DOHH2 (cell line): ENCODE measurements at regions not wholly inside any gene's neighbourhood (a gene's known extent, or its start where the extent isn't known, plus 50 kb on each side); places are given as distances from the start of the nearest gene placed in this dataset.

Experiments used
- H3F3A ChIP-seq: fragments of 200-600 bp; sonication (generic), shearing (Covaris generic); 2 replicates; pipeline ENCODE4 v1.6.0; 2016; ENCODE audit warnings: antibody characterized with exemption, mild to moderate bottlenecking; ENCODE audit not compliant: control insufficient read depth, insufficient read depth
- H3K27ac ChIP-seq: fragments of 200-600 bp; sonication (generic); 2 replicates; pipeline ENCODE4 v1.5.1; 2014; ENCODE audit warnings: low read depth, mild to moderate bottlenecking, low read length, moderate library complexity
- H3K27me3 ChIP-seq: fragments of 200-600 bp; sonication (generic); 2 replicates; pipeline ENCODE4 v1.6.1; 2014; ENCODE audit warnings: mild to moderate bottlenecking, low read length, mixed read lengths; ENCODE audit not compliant: control insufficient read depth
- H3K36me3 ChIP-seq: fragments of 200-600 bp; sonication (generic); 2 replicates; pipeline ENCODE4 v1.6.1; 2014; ENCODE audit warnings: mild to moderate bottlenecking, low read length, moderate library complexity, mixed read lengths; ENCODE audit not compliant: control insufficient read depth
- H3K4me1 ChIP-seq: fragments of 200-600 bp; sonication (generic); 2 replicates; pipeline ENCODE4 v1.6.1; 2014; ENCODE audit warnings: mild to moderate bottlenecking, low read length, mixed read lengths; ENCODE audit not compliant: control insufficient read depth
- H3K4me2 ChIP-seq: fragments of 200-600 bp; sonication (generic); 2 replicates; pipeline ENCODE4 v1.6.0; 2014; ENCODE audit warnings: mild to moderate bottlenecking, low read length, moderate library complexity
- H3K4me3 ChIP-seq: fragments of 200-600 bp; sonication (generic); 2 replicates; pipeline ENCODE4 v1.5.1; 2014; ENCODE audit warnings: mild to moderate bottlenecking, low read length, mixed read lengths
- H3K79me2 ChIP-seq: fragments of 200-600 bp; sonication (generic); 2 replicates; pipeline ENCODE4 v1.6.1; 2014; ENCODE audit warnings: mild to moderate bottlenecking, low read length, mixed read lengths; ENCODE audit not compliant: control insufficient read depth
- H3K9me2 ChIP-seq: fragments of 200-600 bp; sonication (generic); replicated peaks from 2 replicates; pipeline ENCODE4 v1.6.1; 2014; ENCODE audit warnings: mild to moderate bottlenecking, low read length, mixed read lengths; ENCODE audit not compliant: control insufficient read depth
- H3K9me3 ChIP-seq: fragments of 200-600 bp; sonication (generic); 2 replicates; pipeline ENCODE4 v1.6.1; 2014; ENCODE audit warnings: antibody characterized with exemption, low read length, mixed read lengths; ENCODE audit not compliant: control insufficient read depth, insufficient read depth
- H4K20me1 ChIP-seq: fragments of 200-600 bp; sonication (generic); 2 replicates; pipeline ENCODE4 v1.6.0; 2014; ENCODE audit warnings: low read depth, mild to moderate bottlenecking, antibody characterized with exemption, low read length, moderate library complexity; ENCODE audit not compliant: control insufficient read depth, insufficient read depth
- CTCF ChIP-seq: fragments of 200-600 bp; sonication (generic); IDR thresholded peaks from one replicate; pipeline ENCODE4 v1.5.1; 2014; ENCODE audit warnings: antibody characterized with exemption, mild to moderate bottlenecking, low read depth, low read length; ENCODE audit not compliant: poor library complexity, severe bottlenecking
- EZH2phosphoT487 ChIP-seq: fragments of 200-600 bp; sonication (generic); IDR thresholded peaks from 2 replicates; pipeline ENCODE4 v1.6.1; 2017; ENCODE audit warnings: borderline replicate concordance, mild to moderate bottlenecking, antibody characterized with exemption, low read length, moderate library complexity, mixed read lengths

- Histone ChIP-seq H3K4me2 (no peak overlapping the region), H3K9me3 (no peaks in the 10 kb centered on the region), H3K4me3 (no peak overlapping the region), H3K9me2 (no peaks in the 10 kb centered on the region), H3K79me2 (no peaks in the 10 kb centered on the region), H3K27me3 (no peaks in the 10 kb centered on the region), H3K36me3 (no peaks in the 10 kb centered on the region), H3K27ac (no peak overlapping the region), H3K4me1 (no peaks in the 10 kb centered on the region), H4K20me1 (no peaks in the 10 kb centered on the region), H3F3A (no peaks in the 10 kb centered on the region)
- TF ChIP-seq CTCF (no peak), EZH2phosphoT487 (no peak)
Observed at GRCh38 chr3:154486949-154487348, 57.0 kb upstream of the GPR149 start.

GRCh38 chr3:154482507-154482906 is 52.5 kb upstream of the GPR149 start:
- no peak overlapping the region for H3K4me3 ChIP-seq
- no peaks in the 10 kb centered on the region for H4K20me1 ChIP-seq
- H3K4me1 ChIP-seq, result no peaks in the 10 kb centered on the region
- H3K27ac ChIP-seq, result no peak overlapping the region
- H3K27me3 ChIP-seq, result no peaks in the 10 kb centered on the region
- TF ChIP-seq CTCF, result no peak
- no peak for TF ChIP-seq EZH2phosphoT487
- H3K9me2 ChIP-seq, result no peaks in the 10 kb centered on the region
- H3F3A ChIP-seq, result no peaks in the 10 kb centered on the region
- H3K4me2 ChIP-seq, result no peak overlapping the region
- H3K36me3 ChIP-seq, result no peaks in the 10 kb centered on the region
- H3K9me3 ChIP-seq, result no peaks in the 10 kb centered on the region
- no peaks in the 10 kb centered on the region for H3K79me2 ChIP-seq

GRCh38 chr3:154480033-154480432 is 50.0 kb upstream of the GPR149 start:
- Histone ChIP-seq H3K4me1 (no peaks in the 10 kb centered on the region), H3K27ac (no peak overlapping the region), H3K9me3 (no peaks in the 10 kb centered on the region), H3K79me2 (no peaks in the 10 kb centered on the region), H3K9me2 (no peaks in the 10 kb centered on the region), H3K4me2 (no peak overlapping the region), H3K4me3 (no peak overlapping the region), H3K36me3 (no peaks in the 10 kb centered on the region), H4K20me1 (no peaks in the 10 kb centered on the region), H3K27me3 (no peaks in the 10 kb centered on the region), H3F3A (no peaks in the 10 kb centered on the region)
- TF ChIP-seq CTCF (no peak), EZH2phosphoT487 (no peak)
